GM10266 (cell line): ENCODE measurements at regions not wholly inside any gene's neighbourhood (a gene's known extent, or its start where the extent isn't known, plus 50 kb on each side); places are given as distances from the start of the nearest gene placed in this dataset.
"Not testable (repeated sequence)": the region's sequence is repeated elsewhere in the genome, so short reads cannot be mapped to it uniquely, and the experiment has no call there.

ENCODE experiments used
- DNase-seq: peaks from one replicate; pipeline ENCODE4 v3.0.0; 2012; ENCODE audit errors: extremely low spot score
- TF ChIP-seq, protein P1 (sequence below): IDR thresholded peaks from 2 replicates; pipeline ENCODE4 v1.5.1; 2012; ENCODE audit warnings: mild to moderate bottlenecking, low read depth; ENCODE audit not compliant: control insufficient read depth, insufficient read depth; ENCODE audit errors: missing control alignments

GRCh38 chr2:94576486-94576885 lies 294.7 kb upstream of the TEKT4 start:
- not testable (repeated sequence) for DNase-seq

DNA sequence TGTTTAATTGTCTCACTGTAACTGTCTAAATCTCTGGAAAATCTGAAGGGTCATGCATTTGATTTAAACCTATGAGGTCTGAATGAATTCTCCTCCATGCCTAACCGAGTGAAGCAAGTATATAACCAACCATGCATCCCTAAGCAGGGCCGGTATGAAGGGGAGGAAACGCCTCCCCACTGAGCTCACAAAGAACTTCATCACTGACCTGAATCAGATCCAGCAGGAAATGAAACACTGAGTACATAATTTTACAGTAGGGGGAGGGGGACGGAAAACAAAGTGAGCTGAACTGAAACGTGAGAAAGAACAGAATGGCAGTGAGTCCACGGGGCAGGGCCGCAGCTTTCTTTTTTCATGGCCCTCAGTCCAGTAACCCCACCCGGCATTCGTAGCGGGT lies 294.1 kb upstream of the TEKT4 start:
- DNase-seq = not testable (repeated sequence)

DNA sequence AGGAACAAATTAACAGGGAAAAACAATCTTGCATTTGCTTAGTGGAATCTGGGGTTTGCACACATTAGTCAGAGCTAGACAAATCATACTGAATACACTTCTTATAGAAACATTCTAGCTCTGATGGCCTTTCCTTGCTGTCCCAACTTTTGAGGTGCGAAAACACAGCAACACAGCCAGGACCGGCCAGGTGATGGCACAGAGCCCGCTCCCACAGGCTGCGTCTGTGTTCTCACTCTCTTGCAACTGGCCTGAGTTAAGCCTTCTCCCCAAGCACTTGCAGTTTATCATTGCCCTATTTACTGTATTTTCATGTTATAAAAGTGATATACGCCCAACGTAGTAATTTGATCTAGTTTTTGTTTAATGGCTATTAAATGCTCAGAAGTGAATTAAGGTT lies 292.0 kb upstream of the TEKT4 start:
- not testable (repeated sequence) for DNase-seq

- not testable (repeated sequence) for DNase-seq
These were observed 288.0 kb upstream of the TEKT4 start for GRCh38 chr2:94583081-94583723.

DNA sequence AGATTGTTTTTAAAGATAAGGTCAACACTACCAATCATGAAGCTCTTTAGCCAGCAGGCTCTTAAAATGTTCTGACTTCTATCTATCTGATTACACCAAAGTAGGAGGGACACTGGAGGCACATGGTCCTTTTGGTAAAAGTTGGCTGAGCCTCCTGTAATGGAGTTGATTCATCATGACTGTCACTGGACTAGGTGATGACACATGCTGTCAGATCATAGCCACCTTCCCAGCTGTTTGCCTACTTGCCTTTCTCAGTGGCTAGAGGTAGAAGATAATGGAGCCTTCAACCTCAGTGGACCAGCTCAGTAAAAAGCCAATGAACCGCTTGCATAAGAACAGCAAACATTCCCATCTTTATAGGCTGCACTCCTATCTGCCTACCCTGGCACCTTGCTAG lies 286.7 kb upstream of the TEKT4 start:
- DNase-seq = not testable (repeated sequence)

DNA sequence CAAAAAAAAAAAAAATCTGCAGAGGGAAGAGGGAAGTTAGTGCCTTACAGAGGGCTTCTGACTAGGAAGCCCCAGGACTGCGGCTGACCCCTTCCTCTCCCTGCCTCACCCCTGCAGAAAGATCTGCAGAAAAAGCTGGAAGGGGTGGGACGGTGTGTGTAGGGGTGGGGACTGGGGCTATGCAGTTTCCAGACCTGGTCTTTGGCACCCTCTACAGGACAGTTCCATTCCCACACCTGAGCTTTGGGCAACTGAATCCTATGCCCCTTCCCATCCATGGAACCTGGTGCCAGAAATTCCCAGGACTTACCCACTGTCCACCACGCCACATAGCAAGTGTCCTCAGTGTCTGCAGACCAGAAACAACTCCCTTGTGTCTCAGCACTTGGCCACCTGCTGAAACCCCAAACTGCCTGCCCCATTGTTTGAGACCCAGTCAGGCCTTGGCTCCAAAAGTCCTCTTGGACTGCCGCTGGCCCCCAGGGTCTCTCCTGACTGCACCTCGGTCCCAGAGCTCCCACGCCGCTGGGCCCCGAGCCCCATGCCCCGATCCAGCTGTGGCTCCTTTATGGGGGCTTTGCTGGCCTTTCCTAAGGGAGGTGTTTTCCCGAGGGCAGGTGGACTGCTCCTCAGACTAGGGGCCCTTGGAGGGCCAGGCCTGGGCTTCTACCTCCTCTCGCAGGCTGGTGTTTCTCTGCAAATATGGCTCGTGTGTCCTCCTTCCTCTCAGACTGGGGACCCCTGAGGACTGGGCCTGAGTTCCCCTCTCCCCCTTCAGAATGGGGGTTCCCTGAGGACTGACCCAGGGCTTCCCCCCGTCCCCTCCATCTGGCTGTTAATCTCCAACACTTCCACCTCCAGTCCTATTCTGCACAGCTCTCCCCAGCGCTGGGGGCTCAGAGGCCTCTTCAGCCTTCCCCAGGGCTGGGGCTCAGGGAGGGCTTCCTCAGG lies 284.9 kb upstream of the TEKT4 start:
- DNase-seq = peak; percentile 10
- TF ChIP-seq, protein P1, sequence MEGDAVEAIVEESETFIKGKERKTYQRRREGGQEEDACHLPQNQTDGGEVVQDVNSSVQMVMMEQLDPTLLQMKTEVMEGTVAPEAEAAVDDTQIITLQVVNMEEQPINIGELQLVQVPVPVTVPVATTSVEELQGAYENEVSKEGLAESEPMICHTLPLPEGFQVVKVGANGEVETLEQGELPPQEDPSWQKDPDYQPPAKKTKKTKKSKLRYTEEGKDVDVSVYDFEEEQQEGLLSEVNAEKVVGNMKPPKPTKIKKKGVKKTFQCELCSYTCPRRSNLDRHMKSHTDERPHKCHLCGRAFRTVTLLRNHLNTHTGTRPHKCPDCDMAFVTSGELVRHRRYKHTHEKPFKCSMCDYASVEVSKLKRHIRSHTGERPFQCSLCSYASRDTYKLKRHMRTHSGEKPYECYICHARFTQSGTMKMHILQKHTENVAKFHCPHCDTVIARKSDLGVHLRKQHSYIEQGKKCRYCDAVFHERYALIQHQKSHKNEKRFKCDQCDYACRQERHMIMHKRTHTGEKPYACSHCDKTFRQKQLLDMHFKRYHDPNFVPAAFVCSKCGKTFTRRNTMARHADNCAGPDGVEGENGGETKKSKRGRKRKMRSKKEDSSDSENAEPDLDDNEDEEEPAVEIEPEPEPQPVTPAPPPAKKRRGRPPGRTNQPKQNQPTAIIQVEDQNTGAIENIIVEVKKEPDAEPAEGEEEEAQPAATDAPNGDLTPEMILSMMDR = peak; percentile 22

DNA sequence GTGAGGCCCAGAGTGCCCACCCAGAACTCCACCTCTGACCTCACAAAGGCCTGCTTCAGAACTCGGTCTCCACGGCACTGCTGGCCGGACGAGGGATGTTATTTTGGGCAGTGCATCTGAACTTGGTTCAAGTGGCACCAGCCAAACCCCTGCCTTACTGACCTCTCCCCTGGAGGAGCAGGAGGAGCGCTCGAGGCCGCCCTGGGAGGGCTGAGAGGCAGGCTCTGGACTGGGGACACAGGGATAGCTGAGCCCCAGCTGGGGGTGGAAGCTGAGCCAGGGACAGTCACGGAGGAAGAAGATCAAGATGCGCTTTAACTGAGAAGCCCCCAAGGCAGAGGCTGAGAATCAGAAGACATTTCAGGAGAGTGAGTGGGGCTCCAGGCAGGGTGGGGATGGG lies 284.2 kb upstream of the TEKT4 start:
- DNase-seq = not testable (repeated sequence)

DNA sequence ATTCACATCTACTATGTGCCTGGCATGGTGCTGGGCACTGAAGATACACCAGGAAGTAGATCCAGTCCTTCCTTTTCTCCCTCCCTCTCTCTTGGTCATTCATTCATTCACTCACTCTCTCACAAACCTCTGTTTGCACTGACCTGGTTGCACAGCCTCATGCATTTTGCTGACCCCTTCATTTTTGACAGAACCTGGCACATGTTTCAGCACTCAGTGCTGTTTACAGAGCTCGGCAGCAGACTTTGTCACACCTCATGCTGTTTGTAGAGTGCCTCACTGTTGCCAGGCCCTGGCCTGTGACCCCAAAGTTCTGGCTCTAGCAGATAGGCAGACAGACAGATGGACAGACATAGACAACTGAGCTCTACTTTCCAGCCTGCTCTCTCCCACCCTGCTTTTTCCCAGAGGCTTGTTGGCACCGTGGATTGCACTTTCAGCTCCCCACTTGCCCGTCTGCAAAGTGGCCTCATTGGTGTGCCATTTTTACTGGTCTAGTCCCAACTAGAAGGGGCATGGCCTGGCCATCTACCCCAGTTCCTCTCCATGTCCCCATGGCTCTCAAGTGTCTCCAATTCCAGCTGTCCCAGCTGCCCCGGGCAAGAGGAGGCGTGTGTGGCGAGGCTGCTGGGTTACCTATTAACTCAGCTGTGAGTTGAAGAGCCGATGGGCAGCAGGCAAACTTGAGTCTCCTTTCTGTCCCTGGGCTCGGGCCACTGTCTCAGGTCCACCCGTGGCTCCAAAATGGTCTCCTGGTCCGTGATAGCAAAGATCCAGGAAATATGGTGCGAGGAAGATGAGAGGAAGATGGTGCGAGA lies 277.0 kb upstream of the TEKT4 start:
- DNase-seq = not testable (repeated sequence)

DNA sequence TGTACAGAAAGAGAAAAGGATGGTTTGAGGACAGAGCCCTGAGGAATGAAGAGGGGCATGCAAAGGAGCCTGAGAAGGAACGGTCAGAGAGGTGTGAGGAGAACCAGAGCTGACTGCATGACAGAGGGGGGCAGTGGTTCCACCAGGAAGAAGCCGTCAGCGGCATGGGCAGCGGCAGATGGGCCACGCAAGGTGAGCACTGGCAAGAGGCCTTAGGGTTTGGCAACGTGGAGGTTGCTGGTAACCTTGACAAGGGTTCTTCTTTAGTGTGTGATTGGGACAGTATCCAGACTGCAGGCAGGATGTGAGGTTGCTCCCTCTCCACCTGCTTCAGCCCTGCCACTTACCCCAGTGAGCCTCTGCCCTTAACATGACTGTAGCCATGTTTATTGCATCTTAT lies 275.3 kb upstream of the TEKT4 start:
- not testable (repeated sequence) for DNase-seq

GRCh38 chr2:94598075-94598713 lies 273.0 kb upstream of the TEKT4 start:
- not testable (repeated sequence) for DNase-seq

DNA sequence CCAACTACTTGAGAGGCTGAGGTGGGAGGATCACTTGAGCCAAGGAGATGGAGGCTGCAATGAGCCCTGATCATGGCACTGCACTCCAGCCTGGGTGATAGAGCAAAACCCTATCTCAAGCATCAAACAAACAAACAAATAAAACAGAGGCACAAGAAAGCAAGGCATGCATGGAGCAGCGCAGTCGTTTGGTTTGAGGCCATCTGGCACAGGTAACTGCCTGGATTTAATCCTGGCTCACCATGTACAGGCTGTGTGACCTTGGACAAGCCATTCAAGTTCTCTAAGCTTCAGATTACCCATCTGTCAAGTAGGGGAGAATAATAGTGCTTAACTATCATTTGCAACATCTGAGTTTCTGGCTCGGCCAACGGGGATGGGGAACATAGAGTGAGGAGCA lies 270.3 kb upstream of the TEKT4 start:
- DNase-seq = not testable (repeated sequence)

DNA sequence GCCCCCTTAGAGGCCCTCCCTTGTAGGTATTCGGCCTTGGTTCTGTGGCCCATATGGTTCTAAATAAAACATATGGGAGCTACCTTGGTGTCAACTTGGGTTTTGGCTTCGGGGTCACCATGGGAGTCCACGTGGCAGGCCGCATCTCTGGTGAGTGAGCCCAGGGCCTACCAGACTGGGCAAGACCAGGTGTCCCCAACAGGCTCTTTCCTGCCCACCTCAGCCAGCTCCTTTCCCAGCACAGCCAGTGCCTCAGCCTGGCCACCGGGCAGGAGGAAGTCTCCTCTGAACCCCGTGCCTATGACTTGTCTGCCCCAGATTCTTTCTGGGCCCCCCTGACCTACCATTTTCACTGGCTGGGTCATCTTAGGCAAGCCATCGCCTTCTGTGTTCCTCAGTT lies 268.8 kb upstream of the TEKT4 start:
- no peak for DNase-seq
- TF ChIP-seq, protein P1 = no peak
